Chondrocyte (in vitro differentiated cells): ENCODE measurements at regions not wholly inside any gene's neighbourhood (a gene's known extent, or its start where the extent isn't known, plus 50 kb on each side); places are given as distances from the start of the nearest gene placed in this dataset.

Experiments
- DNase-seq: peaks from one replicate; pipeline ENCODE4 v3.0.0; 2021; ENCODE audit warnings: mixed read lengths, low spot score
- H3K27ac Mint-ChIP-seq: one replicate; pipeline ENCODE4 v1.8.0; 2021; ENCODE audit warnings: mild to moderate bottlenecking, moderate library complexity, mixed read lengths; ENCODE audit not compliant: unreplicated experiment
- H3K27me3 Mint-ChIP-seq: 2 replicates; pipeline ENCODE4 v1.8.0; 2021; ENCODE audit warnings: low read depth, mixed read lengths
- H3K36me3 Mint-ChIP-seq: 2 replicates; pipeline ENCODE4 v1.8.0; 2021; ENCODE audit warnings: low read depth, mixed read lengths
- H3K4me1 Mint-ChIP-seq: 2 replicates; pipeline ENCODE4 v1.8.0; 2021; ENCODE audit warnings: low read depth, mild to moderate bottlenecking, mixed read lengths
- H3K4me3 Mint-ChIP-seq: one replicate; pipeline ENCODE4 v1.8.0; 2021; ENCODE audit warnings: mild to moderate bottlenecking, moderate library complexity, mixed read lengths; ENCODE audit not compliant: unreplicated experiment
- H3K9me3 Mint-ChIP-seq: 2 replicates; pipeline ENCODE4 v1.8.0; 2021; ENCODE audit warnings: low read depth, mixed read lengths
- TF ChIP-seq, protein P1 (sequence below): fragments of 200-600 bp; sonication (generic); IDR thresholded peaks from 2 replicates; pipeline ENCODE4 v1.5.0; 2021; ENCODE audit warnings: antibody characterized with exemption, mild to moderate bottlenecking, moderate library complexity

DNA sequence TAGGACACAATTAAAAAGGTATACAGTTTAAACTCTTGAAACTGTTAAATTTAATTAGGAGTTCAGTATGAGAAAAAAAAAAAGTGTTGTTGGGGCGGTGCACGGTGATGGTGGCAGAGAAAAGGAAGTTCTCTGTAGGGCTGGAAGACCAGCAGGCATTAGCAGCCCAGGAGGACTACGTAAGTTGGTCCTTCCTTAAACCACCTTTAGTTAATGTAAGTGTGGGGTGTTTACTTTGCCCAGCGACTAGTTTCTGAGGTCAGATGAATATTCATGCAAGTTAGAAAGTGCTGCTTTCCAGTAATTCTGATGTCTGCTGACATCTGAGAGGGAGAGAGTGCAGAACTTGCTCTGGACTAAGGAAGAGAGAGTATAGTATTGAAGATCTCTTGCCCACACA is 54.9 kb downstream of the NKX2-1 start:
- TF ChIP-seq, protein P1, sequence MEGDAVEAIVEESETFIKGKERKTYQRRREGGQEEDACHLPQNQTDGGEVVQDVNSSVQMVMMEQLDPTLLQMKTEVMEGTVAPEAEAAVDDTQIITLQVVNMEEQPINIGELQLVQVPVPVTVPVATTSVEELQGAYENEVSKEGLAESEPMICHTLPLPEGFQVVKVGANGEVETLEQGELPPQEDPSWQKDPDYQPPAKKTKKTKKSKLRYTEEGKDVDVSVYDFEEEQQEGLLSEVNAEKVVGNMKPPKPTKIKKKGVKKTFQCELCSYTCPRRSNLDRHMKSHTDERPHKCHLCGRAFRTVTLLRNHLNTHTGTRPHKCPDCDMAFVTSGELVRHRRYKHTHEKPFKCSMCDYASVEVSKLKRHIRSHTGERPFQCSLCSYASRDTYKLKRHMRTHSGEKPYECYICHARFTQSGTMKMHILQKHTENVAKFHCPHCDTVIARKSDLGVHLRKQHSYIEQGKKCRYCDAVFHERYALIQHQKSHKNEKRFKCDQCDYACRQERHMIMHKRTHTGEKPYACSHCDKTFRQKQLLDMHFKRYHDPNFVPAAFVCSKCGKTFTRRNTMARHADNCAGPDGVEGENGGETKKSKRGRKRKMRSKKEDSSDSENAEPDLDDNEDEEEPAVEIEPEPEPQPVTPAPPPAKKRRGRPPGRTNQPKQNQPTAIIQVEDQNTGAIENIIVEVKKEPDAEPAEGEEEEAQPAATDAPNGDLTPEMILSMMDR: no peak
- no peaks in the 10 kb centered on the region for H3K9me3 Mint-ChIP-seq
- no peak overlapping the region for H3K27ac Mint-ChIP-seq
- H3K4me3 Mint-ChIP-seq: no peak overlapping the region
- no peaks in the 10 kb centered on the region for H3K4me1 Mint-ChIP-seq
- peaks cover 19% of the 10 kb centered on the region for H3K27me3 Mint-ChIP-seq
- H3K36me3 Mint-ChIP-seq: no peaks in the 10 kb centered on the region
- DNase-seq: no peak

DNA sequence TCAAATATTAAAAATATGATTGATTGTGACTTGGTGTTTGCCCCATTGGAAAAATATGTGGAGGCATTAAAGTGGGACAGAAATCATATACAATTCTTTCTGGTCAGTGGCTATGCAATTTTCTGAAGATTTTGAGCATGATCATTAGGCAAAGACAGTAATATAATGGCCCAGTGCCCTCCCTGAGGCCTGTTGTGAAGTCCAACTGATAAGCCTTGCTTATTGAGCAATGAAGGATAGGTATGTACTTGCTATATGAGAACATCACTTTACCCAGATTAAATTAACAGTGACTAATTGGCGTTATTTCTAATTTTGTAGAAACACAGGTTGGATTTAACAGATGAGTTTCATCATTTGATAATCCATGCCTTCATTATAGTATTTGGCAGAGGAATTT is 57.1 kb downstream of the NKX2-1 start:
- Mint-ChIP-seq H3K36me3 (no peaks in the 10 kb centered on the region), H3K4me3 (no peak overlapping the region), H3K9me3 (no peaks in the 10 kb centered on the region), H3K4me1 (no peaks in the 10 kb centered on the region), H3K27me3 (peaks cover 17% of the 10 kb centered on the region), H3K27ac (no peak overlapping the region)
- TF ChIP-seq, protein P1: no peak
- DNase-seq: no peak

DNA sequence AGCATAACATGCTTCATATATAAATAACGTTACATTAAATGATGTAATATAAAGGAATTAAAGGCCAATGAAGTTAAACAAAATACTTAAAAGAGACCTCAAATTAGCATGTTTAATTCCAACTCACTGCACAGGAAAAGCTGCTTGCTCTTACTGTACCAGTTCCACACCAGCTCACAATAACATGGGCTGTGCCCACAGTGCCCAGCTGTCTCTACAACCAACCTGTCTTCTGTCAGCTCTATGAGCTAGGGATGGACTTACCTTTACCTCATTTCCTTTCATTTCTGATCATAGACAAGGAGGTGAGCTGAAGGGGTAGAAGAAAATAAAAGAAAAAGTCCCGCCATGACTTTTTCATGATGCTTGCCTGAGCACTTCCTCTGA is 64.8 kb downstream of the NKX2-1 start:
- H3K27me3 Mint-ChIP-seq: peaks cover 16% of the 10 kb centered on the region
- DNase-seq: no peak
- no peaks in the 10 kb centered on the region for H3K4me1 Mint-ChIP-seq
- H3K27ac Mint-ChIP-seq: no peak overlapping the region
- peaks cover 2% of the 10 kb centered on the region for H3K9me3 Mint-ChIP-seq
- TF ChIP-seq, protein P1: no peak
- H3K36me3 Mint-ChIP-seq: no peaks in the 10 kb centered on the region
- H3K4me3 Mint-ChIP-seq: no peak overlapping the region

DNA sequence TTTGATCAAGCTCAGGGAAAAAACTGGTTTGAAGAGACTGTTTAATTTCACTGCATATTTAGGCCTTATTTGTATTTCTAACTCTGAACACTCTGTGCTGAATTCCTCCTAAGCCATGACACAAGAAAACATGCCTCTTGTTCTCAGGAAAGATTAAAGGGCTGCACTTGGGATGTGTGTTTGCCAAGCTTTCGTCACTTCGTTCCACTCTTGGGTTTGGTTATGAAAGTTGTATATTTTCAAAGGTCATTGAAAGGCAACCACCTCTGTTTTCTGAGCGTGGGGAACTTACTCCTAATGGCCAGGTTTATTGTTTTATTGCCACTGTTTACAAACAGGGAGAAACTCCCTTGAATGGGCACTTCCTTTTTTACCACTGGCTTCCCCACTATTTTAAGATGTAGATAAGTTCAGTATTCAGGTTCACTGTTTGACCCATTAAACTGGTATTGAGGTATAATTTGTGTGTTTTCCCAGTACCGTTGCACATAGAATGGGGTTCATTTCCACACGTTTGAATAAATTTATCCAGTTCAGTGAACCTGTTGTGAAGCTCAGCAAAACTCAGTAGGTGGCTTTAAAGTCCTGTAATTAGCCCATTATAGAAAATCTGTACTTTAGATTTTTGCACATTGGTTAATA is 65.3 kb downstream of the NKX2-1 start:
- no peaks in the 10 kb centered on the region for H3K36me3 Mint-ChIP-seq
- TF ChIP-seq, protein P1: no peak
- no peak for DNase-seq
- no peaks in the 10 kb centered on the region for H3K4me1 Mint-ChIP-seq
- H3K27me3 Mint-ChIP-seq: peaks cover 15% of the 10 kb centered on the region
- H3K9me3 Mint-ChIP-seq: peaks cover 2% of the 10 kb centered on the region
- no peak overlapping the region for H3K4me3 Mint-ChIP-seq
- H3K27ac Mint-ChIP-seq: no peak overlapping the region

DNA sequence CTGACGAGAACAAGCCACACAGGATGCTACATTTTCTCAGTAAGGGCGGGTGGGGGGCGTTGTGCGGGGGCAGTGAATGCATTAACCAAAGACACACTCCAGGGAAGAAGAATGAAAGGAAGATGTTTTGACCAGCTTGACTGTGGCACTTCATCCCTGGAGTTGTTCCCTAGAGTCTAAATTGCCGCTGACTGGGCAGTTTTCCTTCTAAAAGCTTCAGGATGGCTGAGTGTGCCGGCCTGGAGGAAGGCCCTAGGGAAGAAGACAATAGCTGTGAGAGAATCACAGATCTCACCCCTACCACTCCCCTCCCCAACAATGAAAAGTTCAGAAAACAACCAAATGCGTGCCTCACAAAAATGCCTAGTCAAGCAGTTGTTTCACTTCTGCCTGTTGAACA is 67.2 kb downstream of the NKX2-1 start:
- no peak overlapping the region for H3K4me3 Mint-ChIP-seq
- H3K27ac Mint-ChIP-seq: no peak overlapping the region
- no peaks in the 10 kb centered on the region for H3K4me1 Mint-ChIP-seq
- peaks cover 2% of the 10 kb centered on the region for H3K9me3 Mint-ChIP-seq
- peaks cover 14% of the 10 kb centered on the region for H3K27me3 Mint-ChIP-seq
- DNase-seq: no peak
- H3K36me3 Mint-ChIP-seq: no peaks in the 10 kb centered on the region
- TF ChIP-seq, protein P1: no peak
